Esophagus muscularis mucosa (tissue), 4 donors: ENCODE measurements at regions not wholly inside any gene's neighbourhood (a gene's known extent, or its start where the extent isn't known, plus 50 kb on each side); places are given as distances from the start of the nearest gene placed in this dataset.

Experiments used
- DNase-seq: peaks from one replicate; pipeline ENCODE4 v3.0.0-alpha.2; 2017; ENCODE audit errors: extremely low spot score
- H3K27ac ChIP-seq, 4 donors: fragments of 200-600 bp; sonication (generic); replicated peaks in 1 of 4; 1 replicate in 3 of 4; 2 replicates in 1 of 4; pipeline ENCODE4 v1.5.1; 2016 to 2019; ENCODE audit warnings: mild to moderate bottlenecking in 1 of 4
- H3K27me3 ChIP-seq, 4 donors: fragments of 200-600 bp; sonication (generic); one replicate each; pipeline versions ENCODE4 v1.5.1 to v1.6.0; 2016 to 2019
- H3K36me3 ChIP-seq, 4 donors: fragments of 200-600 bp; sonication (generic); one replicate each; pipeline ENCODE4 v1.5.1; 2016 to 2019
- H3K4me1 ChIP-seq, 4 donors: fragments of 200-600 bp; sonication (generic); one replicate each; pipeline ENCODE4 v1.5.1; 2016 to 2019
- H3K4me3 ChIP-seq, 4 donors: fragments of 200-600 bp; sonication (generic); 1 replicate in 2 of 4; 2 replicates in 2 of 4; pipeline ENCODE4 v1.5.1; 2016 to 2019; ENCODE audit warnings: mild to moderate bottlenecking in 4 of 4, moderate library complexity in 1 of 4
- H3K9me3 ChIP-seq, 4 donors: fragments of 200-600 bp; sonication (generic); 1 replicate in 3 of 4; 2 replicates in 1 of 4; pipeline ENCODE4 v1.5.1; 2016 to 2019
- EP300 ChIP-seq: sonication (generic); formaldehyde crosslinking; IDR thresholded peaks from one replicate; pipeline ENCODE4 v1.6.1; 2017; ENCODE audit warnings: antibody characterized with exemption
- POLR2A ChIP-seq: fragments of 450-650 bp; IDR thresholded peaks from one replicate; pipeline ENCODE4 v1.6.1; 2017; ENCODE audit warnings: antibody characterized with exemption, moderate library complexity, mild to moderate bottlenecking, low read depth
- POLR2AphosphoS5 ChIP-seq, 2 donors: sonication (generic); formaldehyde crosslinking; IDR thresholded peaks; one replicate each; pipeline ENCODE4 v1.6.1; 2017; ENCODE audit warnings: antibody characterized with exemption in 2 of 2
- WGBS: methylation state at CpG from one replicate; pipeline ENCODE4 v1.1.5; 2018; 5-methylcytosine and 5-hydroxymethylcytosine counted together
- intact Hi-C: fragments of 100-400 bp; cut with DNase I; formaldehyde crosslinking; loops from one replicate; pipeline ENCODE4 v1.15.1; 2023
- TF ChIP-seq, protein P1 (sequence below), 3 experiments: fragments of 200-600 bp in 2 of 3; fragments of 450-650 bp in 1 of 3; sonication (generic) in 2 of 3; IDR thresholded peaks; one replicate each; pipeline ENCODE4 v1.5.1; 2017 to 2019; ENCODE audit warnings: antibody characterized with exemption in 3 of 3, mild to moderate bottlenecking in 2 of 3, moderate library complexity in 1 of 3

DNA sequence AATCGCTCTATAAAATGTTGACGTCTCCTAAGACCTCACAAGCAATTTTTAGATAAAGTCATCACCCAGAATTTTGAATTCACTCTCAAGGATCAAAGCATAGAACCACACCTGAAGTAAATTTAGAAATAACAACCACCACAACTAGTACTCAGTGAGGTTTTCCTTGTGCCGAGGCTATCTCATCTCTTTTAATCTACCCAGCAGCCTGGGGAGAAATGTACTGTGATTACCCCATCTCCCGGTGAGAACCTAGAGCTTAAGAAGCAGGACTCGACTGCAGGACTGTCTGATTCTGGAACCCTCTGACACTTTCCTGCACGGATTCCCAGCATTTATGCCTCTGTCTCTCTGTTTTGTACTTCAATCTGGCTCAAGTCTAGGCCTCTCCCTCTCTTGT lies 180.9 kb upstream of the PLXNC1 start:
- peaks cover 0 to 2% (median under 1%) of the 10 kb centered on the region in 4 donors for H3K4me1 ChIP-seq
- no peaks in the 10 kb centered on the region for H3K27me3 ChIP-seq
- no peak overlapping the region for H3K27ac ChIP-seq
- intact Hi-C loops = no loop called here
- H3K9me3 ChIP-seq = peaks cover 0 to 5% (median 0%) of the 10 kb centered on the region in 4 donors
- DNase-seq = no peak
- TF ChIP-seq EP300 = no peak
- TF ChIP-seq, protein P1, sequence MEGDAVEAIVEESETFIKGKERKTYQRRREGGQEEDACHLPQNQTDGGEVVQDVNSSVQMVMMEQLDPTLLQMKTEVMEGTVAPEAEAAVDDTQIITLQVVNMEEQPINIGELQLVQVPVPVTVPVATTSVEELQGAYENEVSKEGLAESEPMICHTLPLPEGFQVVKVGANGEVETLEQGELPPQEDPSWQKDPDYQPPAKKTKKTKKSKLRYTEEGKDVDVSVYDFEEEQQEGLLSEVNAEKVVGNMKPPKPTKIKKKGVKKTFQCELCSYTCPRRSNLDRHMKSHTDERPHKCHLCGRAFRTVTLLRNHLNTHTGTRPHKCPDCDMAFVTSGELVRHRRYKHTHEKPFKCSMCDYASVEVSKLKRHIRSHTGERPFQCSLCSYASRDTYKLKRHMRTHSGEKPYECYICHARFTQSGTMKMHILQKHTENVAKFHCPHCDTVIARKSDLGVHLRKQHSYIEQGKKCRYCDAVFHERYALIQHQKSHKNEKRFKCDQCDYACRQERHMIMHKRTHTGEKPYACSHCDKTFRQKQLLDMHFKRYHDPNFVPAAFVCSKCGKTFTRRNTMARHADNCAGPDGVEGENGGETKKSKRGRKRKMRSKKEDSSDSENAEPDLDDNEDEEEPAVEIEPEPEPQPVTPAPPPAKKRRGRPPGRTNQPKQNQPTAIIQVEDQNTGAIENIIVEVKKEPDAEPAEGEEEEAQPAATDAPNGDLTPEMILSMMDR (IDR thresholded peaks at IDR 0.05) = no peak
- TF ChIP-seq POLR2AphosphoS5 (IDR thresholded peaks at IDR 0.05) = no peak
- TF ChIP-seq POLR2A = no peak
- no peak overlapping the region for H3K4me3 ChIP-seq
- 94% methylated on average over 6 of the region's 6 CpGs for WGBS
- H3K36me3 ChIP-seq = no peaks in the 10 kb centered on the region

DNA sequence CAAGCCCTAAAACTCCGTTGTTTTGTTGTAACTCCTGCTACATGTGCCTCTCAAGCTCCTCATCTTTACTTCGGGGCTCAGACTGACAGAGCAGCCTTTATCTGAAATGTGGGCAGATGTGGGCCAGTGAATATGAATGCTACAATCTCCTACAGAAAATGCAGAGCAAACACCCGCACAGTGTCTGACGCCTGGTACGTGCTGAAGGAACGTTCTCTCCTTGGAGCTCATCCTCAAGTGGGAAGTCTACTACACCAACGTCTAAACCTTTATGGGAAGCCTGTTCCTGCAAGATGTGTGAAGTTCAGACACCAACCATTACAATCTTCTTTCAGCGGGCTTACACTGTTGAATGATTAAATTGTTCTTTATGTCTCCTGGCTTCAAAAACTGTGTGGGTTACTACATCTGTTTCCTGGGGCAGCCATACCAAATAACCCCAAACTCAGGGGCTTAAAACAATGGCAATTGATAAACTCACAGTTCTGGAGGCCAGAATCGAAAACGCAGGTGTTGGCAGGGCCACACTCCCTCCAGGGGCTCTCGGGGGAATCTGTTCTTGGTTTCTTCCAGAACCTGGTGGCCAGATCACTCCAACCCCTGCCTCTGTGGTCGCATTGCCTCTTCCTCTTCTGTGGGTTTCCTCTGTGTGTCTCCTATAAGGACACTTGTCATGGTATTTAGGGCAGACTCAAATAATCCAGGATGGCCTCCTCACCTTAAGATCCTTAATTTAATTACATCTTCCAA lies 179.7 kb upstream of the PLXNC1 start:
- Histone ChIP-seq H3K4me3 (no peak overlapping the region), H3K27me3 (no peaks in the 10 kb centered on the region), H3K36me3 (no peaks in the 10 kb centered on the region), H3K9me3 (no peaks in the 10 kb centered on the region), H3K27ac (no peak overlapping the region), H3K4me1 (peaks cover 0 to 8% (median 3%) of the 10 kb centered on the region in 4 donors)
- no peak for DNase-seq
- intact Hi-C loops = no loop called here
- 77% methylated on average over 9 of the region's 12 CpGs for whole genome bisulfite sequencing
- TF ChIP-seq POLR2A (no peak), EP300 (no peak), POLR2AphosphoS5 (IDR thresholded peaks at IDR 0.05) (no peak)
- TF ChIP-seq, protein P1 (IDR thresholded peaks at IDR 0.05) = no peak

DNA sequence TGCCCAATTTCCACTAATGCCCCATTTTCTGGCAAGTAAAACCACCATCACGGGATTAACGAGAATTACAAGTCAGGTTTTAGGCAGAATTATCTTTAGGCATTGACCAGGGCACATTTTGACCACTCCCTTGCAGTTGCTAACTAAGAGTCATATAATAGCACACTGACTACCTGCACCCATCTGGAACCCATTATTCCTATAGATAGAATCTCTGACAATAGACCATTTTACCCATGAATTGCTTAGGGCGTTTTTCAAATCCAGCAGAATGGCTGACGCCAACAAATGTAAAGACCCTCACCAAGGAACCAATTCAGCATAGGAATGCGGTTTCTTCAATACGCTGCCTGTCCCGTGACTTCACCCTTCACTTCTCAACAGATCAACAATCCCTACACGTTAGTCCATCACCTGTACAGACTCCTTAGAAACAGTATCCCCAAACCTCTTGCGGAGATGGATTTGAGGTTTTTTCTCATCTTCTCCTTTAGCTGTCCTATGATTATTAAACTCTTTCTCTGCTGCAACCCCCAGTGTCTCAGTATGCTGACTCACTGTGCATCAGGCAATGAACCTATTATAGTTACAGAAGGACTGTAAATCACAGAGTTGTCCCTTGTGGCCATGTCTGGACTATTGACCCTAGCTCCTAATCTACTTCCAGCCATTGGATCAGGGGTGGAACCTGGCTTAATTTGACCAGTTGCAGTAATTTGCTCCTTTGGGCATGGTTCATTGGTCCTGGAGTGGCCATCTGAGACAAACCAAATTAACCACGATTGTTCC lies 177.3 kb upstream of the PLXNC1 start:
- no peak overlapping the region for H3K4me3 ChIP-seq
- TF ChIP-seq POLR2A (no peak), POLR2AphosphoS5 (IDR thresholded peaks at IDR 0.05) (no peak), EP300 (no peak)
- TF ChIP-seq, protein P1 (IDR thresholded peaks at IDR 0.05) = no peak
- WGBS = 95% methylated on average over 10 of the region's 10 CpGs
- no peaks in the 10 kb centered on the region for H3K27me3 ChIP-seq
- H3K36me3 ChIP-seq = no peaks in the 10 kb centered on the region
- intact Hi-C loops = no loop called here
- no peak for DNase-seq
- H3K4me1 ChIP-seq = peaks cover 0 to 13% (median 3%) of the 10 kb centered on the region in 4 donors
- no peak overlapping the region for H3K27ac ChIP-seq
- H3K9me3 ChIP-seq = no peaks in the 10 kb centered on the region

DNA sequence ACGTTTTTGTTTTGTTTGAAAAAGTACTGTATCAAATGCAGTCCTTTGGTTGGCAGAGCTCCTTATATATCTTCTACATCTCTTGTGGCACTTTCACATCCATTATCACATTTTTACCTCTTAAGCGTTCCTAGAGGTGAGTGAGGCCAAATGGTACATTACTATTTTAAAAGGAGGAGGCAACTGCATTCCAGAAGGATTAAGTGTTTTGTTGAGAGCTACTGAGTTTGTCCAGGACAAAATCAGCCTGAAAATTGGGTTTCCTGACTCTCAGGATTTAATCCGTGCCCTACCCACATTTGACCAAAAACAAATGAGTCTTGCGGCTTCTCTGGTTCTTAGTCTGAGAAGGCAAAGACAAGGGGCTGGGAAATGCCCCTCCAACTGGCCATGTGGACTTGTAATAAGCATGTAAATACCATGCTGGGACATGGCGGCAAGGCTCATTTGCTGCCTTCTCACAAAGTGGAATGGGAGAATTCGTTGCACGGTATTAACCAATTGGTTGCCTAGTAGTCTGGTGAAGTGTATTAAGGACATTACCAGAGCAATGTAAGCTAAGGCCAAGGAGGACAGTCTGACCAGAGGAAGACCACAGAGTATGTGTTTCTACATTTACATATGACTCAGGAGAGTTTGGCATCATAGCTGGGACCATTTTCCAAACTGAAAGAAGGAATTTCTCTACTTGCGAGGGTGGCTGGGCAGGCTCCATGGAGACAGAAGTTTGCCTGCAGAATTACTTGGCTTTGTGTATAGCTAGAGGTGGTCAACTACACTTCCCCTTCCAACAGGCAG lies 175.8 kb upstream of the PLXNC1 start:
- H3K9me3 ChIP-seq = no peaks in the 10 kb centered on the region
- 82% methylated on average over 8 of the region's 8 CpGs for WGBS
- H3K4me3 ChIP-seq = no peak overlapping the region
- peaks cover 0 to 13% (median 3%) of the 10 kb centered on the region in 4 donors for H3K4me1 ChIP-seq
- intact Hi-C loops = no loop called here
- H3K27me3 ChIP-seq = no peaks in the 10 kb centered on the region
- no peak overlapping the region for H3K27ac ChIP-seq
- no peaks in the 10 kb centered on the region for H3K36me3 ChIP-seq
- DNase-seq = no peak
- TF ChIP-seq POLR2AphosphoS5 (IDR thresholded peaks at IDR 0.05) (no peak), POLR2A (no peak), EP300 (no peak)
- TF ChIP-seq, protein P1 (IDR thresholded peaks at IDR 0.05) = no peak
